Esophagus squamous epithelium (tissue), 4 donors: ENCODE measurements at regions not wholly inside any gene's neighbourhood (a gene's known extent, or its start where the extent isn't known, plus 50 kb on each side); places are given as distances from the start of the nearest gene placed in this dataset.

ENCODE experiments used
- POLR2A ChIP-seq, 4 donors: fragments of 450-650 bp; IDR thresholded peaks; one replicate each; pipeline ENCODE4 v1.6.1; 2017; ENCODE audit warnings: antibody characterized with exemption in 4 of 4, mild to moderate bottlenecking in 4 of 4, moderate library complexity in 3 of 4
- TF ChIP-seq, protein P1 (sequence below), 6 experiments: fragments of 450-650 bp in 4 of 6; fragments of 200-600 bp in 2 of 6; sonication (generic) in 2 of 6; IDR thresholded peaks; one replicate each; pipeline ENCODE4 v1.5.1; 2016 to 2019; ENCODE audit warnings: antibody characterized with exemption in 6 of 6, mild to moderate bottlenecking in 4 of 6, moderate library complexity in 4 of 6

DNA sequence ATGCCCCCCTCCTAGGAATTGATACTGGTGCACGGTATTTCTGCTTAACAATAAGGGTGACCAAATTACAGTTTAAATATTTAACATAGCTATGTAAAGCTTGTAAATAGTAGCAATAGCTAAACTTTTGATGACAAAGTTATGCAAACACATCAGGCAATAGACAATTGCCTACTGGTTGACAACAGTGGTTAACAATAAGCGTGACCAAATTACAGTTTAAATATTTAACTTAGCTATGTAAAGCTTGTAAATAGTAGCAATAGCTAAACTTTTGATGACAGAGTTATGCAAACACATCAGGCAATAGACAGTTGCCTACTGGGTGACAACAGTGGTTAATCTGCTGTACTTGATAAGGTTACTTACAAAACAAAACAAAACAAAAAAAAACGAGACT is 886.5 kb upstream of the FLRT2 start:
- TF ChIP-seq, protein P1, sequence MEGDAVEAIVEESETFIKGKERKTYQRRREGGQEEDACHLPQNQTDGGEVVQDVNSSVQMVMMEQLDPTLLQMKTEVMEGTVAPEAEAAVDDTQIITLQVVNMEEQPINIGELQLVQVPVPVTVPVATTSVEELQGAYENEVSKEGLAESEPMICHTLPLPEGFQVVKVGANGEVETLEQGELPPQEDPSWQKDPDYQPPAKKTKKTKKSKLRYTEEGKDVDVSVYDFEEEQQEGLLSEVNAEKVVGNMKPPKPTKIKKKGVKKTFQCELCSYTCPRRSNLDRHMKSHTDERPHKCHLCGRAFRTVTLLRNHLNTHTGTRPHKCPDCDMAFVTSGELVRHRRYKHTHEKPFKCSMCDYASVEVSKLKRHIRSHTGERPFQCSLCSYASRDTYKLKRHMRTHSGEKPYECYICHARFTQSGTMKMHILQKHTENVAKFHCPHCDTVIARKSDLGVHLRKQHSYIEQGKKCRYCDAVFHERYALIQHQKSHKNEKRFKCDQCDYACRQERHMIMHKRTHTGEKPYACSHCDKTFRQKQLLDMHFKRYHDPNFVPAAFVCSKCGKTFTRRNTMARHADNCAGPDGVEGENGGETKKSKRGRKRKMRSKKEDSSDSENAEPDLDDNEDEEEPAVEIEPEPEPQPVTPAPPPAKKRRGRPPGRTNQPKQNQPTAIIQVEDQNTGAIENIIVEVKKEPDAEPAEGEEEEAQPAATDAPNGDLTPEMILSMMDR (IDR thresholded peaks at IDR 0.05), result no peak
- no peak for TF ChIP-seq POLR2A (IDR thresholded peaks at IDR 0.05)
